ENCODE measurements at regions not wholly inside any gene's neighbourhood (a gene's known extent, or its start where the extent isn't known, plus 50 kb on each side); places are given as distances from the start of the nearest gene placed in this dataset.
"Not testable (repeated sequence)": the region's sequence is repeated elsewhere in the genome, so short reads cannot be mapped to it uniquely, and the experiment has no call there.

DNA sequence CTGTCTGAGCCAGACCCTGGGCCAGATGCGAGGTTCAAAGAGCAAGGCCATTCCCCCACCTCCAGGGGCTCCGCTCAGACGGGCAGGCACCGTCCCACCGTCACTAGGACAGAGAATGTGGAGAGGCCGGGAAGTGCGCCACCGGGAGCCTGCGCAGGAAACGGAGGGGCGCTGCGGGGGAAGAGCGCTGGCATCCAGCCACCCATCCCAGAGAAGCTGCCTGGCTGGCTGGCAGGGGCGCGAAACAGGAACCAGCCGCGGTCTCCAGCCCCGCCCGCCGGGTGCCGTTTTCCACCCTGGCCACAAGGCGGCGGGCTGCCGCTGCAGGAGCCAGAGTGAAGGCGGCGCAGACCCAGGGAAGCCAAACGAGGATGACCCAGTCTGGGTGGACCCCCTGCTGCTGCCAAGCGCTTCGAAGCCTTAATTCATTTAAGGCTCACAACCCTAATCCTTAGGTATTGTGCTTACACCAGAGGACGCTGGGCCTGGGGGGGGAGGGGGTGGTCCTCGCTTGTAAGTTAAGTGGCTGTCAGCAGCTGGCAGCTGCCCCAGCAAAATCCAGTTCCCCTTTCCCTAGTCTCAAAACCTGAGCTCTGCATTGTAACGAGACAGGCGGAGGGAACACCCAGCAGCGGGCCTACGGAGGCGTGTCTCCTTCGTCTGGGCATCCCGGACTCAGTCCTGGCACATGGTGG lies 114.8 kb upstream of the SMURF2 start:
- H3K27ac ChIP-seq (ENCODE audit: low read length); H3K9me3 ChIP-seq (ENCODE audit: insufficient read depth, low read depth, low read length); H3K36me3 ChIP-seq (ENCODE audit: insufficient read depth, low read depth, low read length); H3K9ac ChIP-seq (ENCODE audit: low read depth, low read length): not testable (repeated sequence)
- H3K4me1 ChIP-seq (ENCODE audit: insufficient read depth, low read length), result peaks cover 11% of the 10 kb centered on the region; the same call in 1 of the 2 replicates
- H3K4me3 ChIP-seq (ENCODE audit: low read length), result peak overlapping the region; percentile 53; the same call in 1 of the 2 replicates
- peaks cover 74% of the 10 kb centered on the region for H3K27me3 ChIP-seq (ENCODE audit: insufficient read depth, low read length)

GRCh38 chr17:64775701-64776570 lies 113.8 kb upstream of the SMURF2 start:
- no peak overlapping the region for H3K27ac ChIP-seq (ENCODE audit: low read length)
- no peak overlapping the region for H3K9ac ChIP-seq (ENCODE audit: low read depth, low read length)
- peaks cover 11% of the 10 kb centered on the region; the same call in 1 of the 2 replicates for H3K4me1 ChIP-seq (ENCODE audit: insufficient read depth, low read length)
- no peaks in the 10 kb centered on the region for H3K36me3 ChIP-seq (ENCODE audit: insufficient read depth, low read depth, low read length)
- no peaks in the 10 kb centered on the region; the same call in 1 of the 2 replicates for H3K9me3 ChIP-seq (ENCODE audit: insufficient read depth, low read depth, low read length)
- no peak overlapping the region for H3K4me3 ChIP-seq (ENCODE audit: low read length)
- H3K27me3 ChIP-seq (ENCODE audit: insufficient read depth, low read length), result peaks cover 65% of the 10 kb centered on the region

GRCh38 chr17:64774888-64775540 lies 112.9 kb upstream of the SMURF2 start:
- peaks cover 11% of the 10 kb centered on the region; the same call in 1 of the 2 replicates for H3K4me1 ChIP-seq (ENCODE audit: insufficient read depth, low read length)
- H3K36me3 ChIP-seq (ENCODE audit: insufficient read depth, low read depth, low read length), result no peaks in the 10 kb centered on the region
- no peak overlapping the region for H3K27ac ChIP-seq (ENCODE audit: low read length)
- H3K9ac ChIP-seq (ENCODE audit: low read depth, low read length), result no peak overlapping the region
- H3K27me3 ChIP-seq (ENCODE audit: insufficient read depth, low read length), result peaks cover 56% of the 10 kb centered on the region
- no peaks in the 10 kb centered on the region; the same call in 1 of the 2 replicates for H3K9me3 ChIP-seq (ENCODE audit: insufficient read depth, low read depth, low read length)
- no peak overlapping the region for H3K4me3 ChIP-seq (ENCODE audit: low read length)

GRCh38 chr17:64773836-64774761 lies 112.0 kb upstream of the SMURF2 start:
- peaks cover 11% of the 10 kb centered on the region; the same call in 1 of the 2 replicates for H3K4me1 ChIP-seq (ENCODE audit: insufficient read depth, low read length)
- no peaks in the 10 kb centered on the region for H3K36me3 ChIP-seq (ENCODE audit: insufficient read depth, low read depth, low read length)
- H3K27ac ChIP-seq (ENCODE audit: low read length), result no peak overlapping the region
- H3K27me3 ChIP-seq (ENCODE audit: insufficient read depth, low read length), result peaks cover 46% of the 10 kb centered on the region
- peak overlapping the region; percentile 62; the same call in 1 of the 2 replicates for H3K9ac ChIP-seq (ENCODE audit: low read depth, low read length)
- peak overlapping the region; percentile 74 for H3K4me3 ChIP-seq (ENCODE audit: low read length)
- H3K9me3 ChIP-seq (ENCODE audit: insufficient read depth, low read depth, low read length), result no peaks in the 10 kb centered on the region; the same call in 1 of the 2 replicates

DNA sequence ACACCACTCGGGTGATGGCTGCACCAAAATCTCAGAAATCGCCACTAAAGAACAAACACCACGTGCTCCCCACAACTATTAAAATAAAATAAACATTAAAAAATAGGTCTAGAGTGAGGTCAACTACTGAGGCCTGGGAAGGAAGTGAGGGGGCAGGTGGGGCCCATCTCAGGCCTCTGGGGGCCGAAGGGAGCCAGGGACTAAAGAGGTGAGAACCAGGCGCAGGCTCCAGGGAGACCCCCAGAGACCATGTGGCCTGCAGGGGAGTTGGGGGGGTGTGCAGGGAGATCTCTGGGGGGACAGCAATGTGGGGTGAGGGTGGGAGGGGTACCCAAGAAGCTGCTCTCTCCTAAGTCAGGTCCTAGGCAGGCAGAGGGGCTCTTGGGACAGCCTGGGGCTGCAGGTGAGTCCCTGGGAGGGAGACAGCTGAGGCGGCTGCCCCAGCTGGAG lies 111.3 kb upstream of the SMURF2 start:
- Histone ChIP-seq H3K27ac (ENCODE audit: low read length) (no peak overlapping the region), H3K9me3 (ENCODE audit: insufficient read depth, low read depth, low read length) (no peaks in the 10 kb centered on the region), H3K4me1 (ENCODE audit: insufficient read depth, low read length) (peaks cover 11% of the 10 kb centered on the region; the same call in 1 of the 2 replicates), H3K4me3 (ENCODE audit: low read length) (peak overlapping the region; percentile 74), H3K36me3 (ENCODE audit: insufficient read depth, low read depth, low read length) (no peaks in the 10 kb centered on the region), H3K9ac (ENCODE audit: low read depth, low read length) (peak overlapping the region; percentile 62; the same call in 1 of the 2 replicates), H3K27me3 (ENCODE audit: insufficient read depth, low read length) (peaks cover 40% of the 10 kb centered on the region)

DNA sequence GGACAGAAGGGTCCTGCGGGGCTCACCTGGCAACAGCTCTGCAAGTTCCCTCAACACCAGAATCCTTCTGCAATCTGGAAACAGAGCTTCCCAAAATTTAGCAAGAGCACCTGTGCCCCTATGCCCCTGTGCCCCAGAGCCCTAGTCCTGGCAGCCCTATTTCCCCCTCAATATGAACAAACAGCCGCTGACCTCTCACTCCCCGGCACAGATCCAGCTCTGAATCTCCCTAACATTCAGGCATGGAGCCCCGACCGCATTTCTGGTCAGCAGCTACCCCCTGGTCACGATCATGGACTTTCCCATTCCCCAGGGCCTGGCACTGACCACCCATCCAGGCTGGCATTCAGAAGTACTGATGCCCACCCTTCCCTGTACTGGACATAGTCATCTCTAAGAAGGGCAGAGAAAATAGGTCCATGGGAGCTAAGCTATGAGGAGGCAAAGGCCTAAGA lies 110.8 kb upstream of the SMURF2 start:
- Histone ChIP-seq H3K4me3 (ENCODE audit: low read length) (no peak overlapping the region), H3K27ac (ENCODE audit: low read length) (no peak overlapping the region), H3K4me1 (ENCODE audit: insufficient read depth, low read length) (peaks cover 8% of the 10 kb centered on the region; the same call in 1 of the 2 replicates), H3K9me3 (ENCODE audit: insufficient read depth, low read depth, low read length) (no peaks in the 10 kb centered on the region), H3K27me3 (ENCODE audit: insufficient read depth, low read length) (peaks cover 34% of the 10 kb centered on the region), H3K36me3 (ENCODE audit: insufficient read depth, low read depth, low read length) (no peaks in the 10 kb centered on the region), H3K9ac (ENCODE audit: low read depth, low read length) (no peak overlapping the region)

GRCh38 chr17:64771980-64772844 lies 110.1 kb upstream of the SMURF2 start:
- Histone ChIP-seq H3K36me3 (ENCODE audit: insufficient read depth, low read depth, low read length) (no peaks in the 10 kb centered on the region), H3K4me3 (ENCODE audit: low read length) (no peak overlapping the region), H3K9ac (ENCODE audit: low read depth, low read length) (no peak overlapping the region), H3K27me3 (ENCODE audit: insufficient read depth, low read length) (peaks cover 28% of the 10 kb centered on the region), H3K4me1 (ENCODE audit: insufficient read depth, low read length) (peaks cover 2% of the 10 kb centered on the region; the same call in 1 of the 2 replicates), H3K27ac (ENCODE audit: low read length) (no peak overlapping the region), H3K9me3 (ENCODE audit: insufficient read depth, low read depth, low read length) (no peaks in the 10 kb centered on the region)

GRCh38 chr17:64769712-64770111 lies 107.6 kb upstream of the SMURF2 start:
- H3K27ac ChIP-seq (ENCODE audit: low read length), result no peak overlapping the region
- H3K4me3 ChIP-seq (ENCODE audit: low read length), result no peak overlapping the region
- H3K9ac ChIP-seq (ENCODE audit: low read depth, low read length), result no peak overlapping the region
- H3K9me3 ChIP-seq (ENCODE audit: insufficient read depth, low read depth, low read length), result no peaks in the 10 kb centered on the region
- H3K27me3 ChIP-seq (ENCODE audit: insufficient read depth, low read length), result peaks cover 3% of the 10 kb centered on the region
- H3K36me3 ChIP-seq (ENCODE audit: insufficient read depth, low read depth, low read length), result no peaks in the 10 kb centered on the region
- H3K4me1 ChIP-seq (ENCODE audit: insufficient read depth, low read length), result no peaks in the 10 kb centered on the region

DNA sequence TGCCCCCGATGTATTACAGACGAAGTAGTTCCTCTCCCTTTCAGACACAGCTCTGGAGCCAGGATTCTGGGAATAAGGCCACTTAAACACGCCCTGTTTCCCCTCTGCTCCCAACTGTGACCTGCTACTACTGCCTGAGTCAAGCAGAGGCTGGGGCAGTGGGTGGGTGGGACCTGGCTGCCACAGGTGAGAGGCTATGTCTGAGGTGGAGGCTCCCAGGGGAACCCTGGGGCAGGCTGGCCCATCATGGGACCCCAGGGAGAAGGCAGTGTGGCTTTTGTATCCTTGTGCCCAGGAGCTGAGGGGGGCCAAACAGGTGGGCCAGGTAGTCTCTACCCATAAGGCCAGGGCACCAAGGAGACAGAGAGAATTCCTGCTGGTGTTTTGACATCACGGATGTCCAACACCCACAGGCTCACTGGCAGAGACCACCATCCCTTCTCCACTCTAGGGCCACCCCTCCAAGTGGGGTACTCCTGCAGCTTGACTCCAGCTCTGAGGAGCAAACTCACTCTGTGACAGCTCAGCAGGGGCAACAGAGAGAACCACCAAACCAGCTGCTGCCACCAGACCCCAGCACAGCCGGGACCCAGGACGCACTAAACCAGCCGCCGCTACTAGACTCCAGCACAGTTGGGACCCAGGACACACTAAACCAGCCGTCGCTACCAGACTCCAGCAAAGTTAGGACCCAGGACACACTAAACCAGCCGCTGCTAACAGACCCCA lies 105.3 kb upstream of the SMURF2 start:
- H3K9ac ChIP-seq (ENCODE audit: low read depth, low read length), result no peak overlapping the region
- H3K4me1 ChIP-seq (ENCODE audit: insufficient read depth, low read length), result no peaks in the 10 kb centered on the region
- H3K27me3 ChIP-seq (ENCODE audit: insufficient read depth, low read length), result no peaks in the 10 kb centered on the region
- H3K27ac ChIP-seq (ENCODE audit: low read length), result no peak overlapping the region
- no peak overlapping the region for H3K4me3 ChIP-seq (ENCODE audit: low read length)
- no peaks in the 10 kb centered on the region for H3K9me3 ChIP-seq (ENCODE audit: insufficient read depth, low read depth, low read length)
- no peaks in the 10 kb centered on the region for H3K36me3 ChIP-seq (ENCODE audit: insufficient read depth, low read depth, low read length)
